Mesendoderm (in vitro differentiated cells): ENCODE measurements at regions not wholly inside any gene's neighbourhood (a gene's known extent, or its start where the extent isn't known, plus 50 kb on each side); places are given as distances from the start of the nearest gene placed in this dataset.

Experiments used
- DNase-seq: peaks from one replicate; pipeline ENCODE4 v3.0.0; 2013
- H2AK5ac ChIP-seq: 2 replicates; pipeline ENCODE4 v1.6.1; 2013; ENCODE audit warnings: low read length, inconsistent platforms
- H2BK120ac ChIP-seq: 2 replicates; pipeline ENCODE4 v1.6.1; 2013; ENCODE audit warnings: low read depth, mild to moderate bottlenecking, low read length, moderate library complexity, mixed read lengths
- H2BK15ac ChIP-seq: replicated peaks from 2 replicates; pipeline ENCODE4 v1.6.1; 2013; ENCODE audit warnings: low read depth, mild to moderate bottlenecking, moderate library complexity
- H2BK5ac ChIP-seq: 2 replicates; pipeline ENCODE4 v1.6.1; 2013; ENCODE audit warnings: low read length, inconsistent platforms
- H3K18ac ChIP-seq: 2 replicates; pipeline ENCODE4 v1.6.1; 2013; ENCODE audit warnings: mild to moderate bottlenecking, low read length, mixed read lengths
- H3K23ac ChIP-seq: one replicate; pipeline ENCODE4 v1.6.1; 2013; ENCODE audit warnings: low read length
- H3K27ac ChIP-seq: 2 replicates; pipeline ENCODE4 v1.5.1; 2013; ENCODE audit warnings: low read depth, mild to moderate bottlenecking, inconsistent platforms, low read length, moderate library complexity
- H3K27me3 ChIP-seq: 2 replicates; pipeline ENCODE4 v1.6.1; 2013; ENCODE audit warnings: low read length, control low read depth, mild to moderate bottlenecking, inconsistent platforms; ENCODE audit not compliant: insufficient read depth, poor library complexity
- H3K36me3 ChIP-seq: 2 replicates; pipeline ENCODE4 v1.6.1; 2013; ENCODE audit warnings: low read length, inconsistent platforms; ENCODE audit not compliant: control insufficient read depth, insufficient read depth
- H3K4ac ChIP-seq: one replicate; pipeline ENCODE4 v1.6.1; 2013; ENCODE audit warnings: low read depth, mild to moderate bottlenecking, low read length, moderate library complexity
- H3K4me1 ChIP-seq: 2 replicates; pipeline ENCODE4 v1.6.1; 2013; ENCODE audit warnings: low read depth, low read length, inconsistent platforms; ENCODE audit not compliant: control insufficient read depth
- H3K4me2 ChIP-seq: 2 replicates; pipeline ENCODE4 v1.6.1; 2013; ENCODE audit warnings: low read length
- H3K4me3 ChIP-seq: 2 replicates; pipeline ENCODE4 v1.5.1; 2013; ENCODE audit warnings: mild to moderate bottlenecking, low read length
- H3K56ac ChIP-seq: one replicate; pipeline ENCODE4 v1.6.1; 2013; ENCODE audit warnings: low read length
- H3K79me1 ChIP-seq: 2 replicates; pipeline ENCODE4 v1.6.1; 2013; ENCODE audit warnings: low read length, inconsistent platforms
- H3K79me2 ChIP-seq: 2 replicates; pipeline ENCODE4 v1.6.1; 2013; ENCODE audit warnings: mild to moderate bottlenecking, low read length; ENCODE audit not compliant: control insufficient read depth, insufficient read depth
- H3K9ac ChIP-seq: 2 replicates; pipeline ENCODE4 v1.6.1; 2013; ENCODE audit warnings: low read length, inconsistent platforms
- H4K5ac ChIP-seq: one replicate; pipeline ENCODE4 v1.6.1; 2013; ENCODE audit warnings: low read length
- H4K8ac ChIP-seq: one replicate; pipeline ENCODE4 v1.6.1; 2013; ENCODE audit warnings: low read depth, mild to moderate bottlenecking, control low read depth, low read length, moderate library complexity
- WGBS: extraction: QIAGEN DNeasy Blood & Tissue Kit; methylation state at CpG from one replicate; pipeline ENCODE4 v1.1.7; 2013; ENCODE audit warnings: low lambda C conversion rate, missing lambda C conversion rate; ENCODE audit not compliant: insufficient coverage; ENCODE audit errors: extremely low coverage; 5-methylcytosine and 5-hydroxymethylcytosine counted together

DNA sequence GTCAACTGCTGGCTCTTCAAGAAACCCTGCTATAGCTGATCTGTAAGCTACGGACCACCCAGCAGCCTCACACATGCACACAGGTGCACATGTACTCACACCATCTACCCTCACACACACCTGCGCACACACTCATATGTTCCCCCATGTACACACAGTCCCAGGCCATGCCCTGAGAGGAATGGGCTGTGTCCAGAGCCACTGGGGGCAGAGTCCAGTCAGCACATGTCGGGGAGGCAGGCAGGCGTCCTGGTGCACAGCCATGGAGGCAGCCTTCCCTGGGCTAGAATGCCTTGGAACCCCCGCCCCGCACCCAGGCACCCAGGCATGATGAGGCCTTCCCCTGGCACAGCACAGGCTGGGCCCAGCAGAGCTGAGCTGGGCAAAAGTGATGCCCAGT, 58.3 kb upstream of the DLK1 start:
- no peak overlapping the region for H4K8ac ChIP-seq
- no peak overlapping the region for H3K23ac ChIP-seq
- peak overlapping the region; percentile 30 for H2BK5ac ChIP-seq
- no peak overlapping the region for H3K56ac ChIP-seq
- no peak overlapping the region for H2AK5ac ChIP-seq
- no CpG with 5 or more reads among the region's 6 CpGs for WGBS
- peaks cover 4% of the 10 kb centered on the region for H3K4me1 ChIP-seq
- no peak for DNase-seq
- H3K4me2 ChIP-seq: no peak overlapping the region
- no peaks in the 10 kb centered on the region for H3K27me3 ChIP-seq
- H2BK120ac ChIP-seq: no peak overlapping the region
- H3K79me1 ChIP-seq: no peaks in the 10 kb centered on the region
- H3K4me3 ChIP-seq: no peak overlapping the region
- no peaks in the 10 kb centered on the region for H3K36me3 ChIP-seq
- no peak overlapping the region for H3K18ac ChIP-seq
- H4K5ac ChIP-seq: no peak overlapping the region
- H3K79me2 ChIP-seq: no peaks in the 10 kb centered on the region
- no peak overlapping the region for H3K27ac ChIP-seq
- H2BK15ac ChIP-seq: no peak overlapping the region
- no peak overlapping the region for H3K9ac ChIP-seq
- H3K4ac ChIP-seq: no peak overlapping the region

DNA sequence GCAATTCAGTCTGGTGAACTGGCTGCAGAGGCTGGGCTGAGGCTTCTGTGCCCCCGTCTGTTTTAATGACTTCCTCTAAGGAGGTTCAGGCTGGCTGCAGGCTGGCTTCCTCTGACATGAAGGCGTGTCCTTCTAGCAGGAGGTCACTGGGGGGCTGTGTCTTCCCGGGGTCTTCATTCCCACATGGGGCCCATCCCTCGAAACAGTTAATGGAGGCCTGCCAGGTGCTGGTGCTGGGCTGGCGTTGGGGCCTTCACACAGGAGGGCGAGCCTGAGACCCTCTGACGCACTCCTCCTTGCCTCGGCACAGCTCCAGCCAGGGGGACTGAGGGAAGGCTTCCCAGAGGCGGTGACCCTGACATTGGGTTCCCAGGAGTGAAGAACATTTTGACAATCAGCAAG, 57.7 kb upstream of the DLK1 start:
- Histone ChIP-seq H2BK120ac (no peak overlapping the region), H2BK5ac (no peak overlapping the region), H3K36me3 (no peaks in the 10 kb centered on the region), H3K4me3 (no peak overlapping the region), H3K9ac (no peak overlapping the region), H4K5ac (no peak overlapping the region), H3K23ac (peak overlapping the region; percentile 15), H3K18ac (no peak overlapping the region), H3K27me3 (no peaks in the 10 kb centered on the region), H2BK15ac (no peak overlapping the region), H3K56ac (no peak overlapping the region), H3K4me2 (no peak overlapping the region), H3K27ac (no peak overlapping the region), H3K4ac (no peak overlapping the region), H2AK5ac (no peak overlapping the region), H3K79me1 (no peaks in the 10 kb centered on the region), H3K4me1 (peaks cover 8% of the 10 kb centered on the region), H3K79me2 (no peaks in the 10 kb centered on the region), H4K8ac (no peak overlapping the region)
- WGBS: no CpG with 5 or more reads among the region's 9 CpGs
- no peak for DNase-seq

DNA sequence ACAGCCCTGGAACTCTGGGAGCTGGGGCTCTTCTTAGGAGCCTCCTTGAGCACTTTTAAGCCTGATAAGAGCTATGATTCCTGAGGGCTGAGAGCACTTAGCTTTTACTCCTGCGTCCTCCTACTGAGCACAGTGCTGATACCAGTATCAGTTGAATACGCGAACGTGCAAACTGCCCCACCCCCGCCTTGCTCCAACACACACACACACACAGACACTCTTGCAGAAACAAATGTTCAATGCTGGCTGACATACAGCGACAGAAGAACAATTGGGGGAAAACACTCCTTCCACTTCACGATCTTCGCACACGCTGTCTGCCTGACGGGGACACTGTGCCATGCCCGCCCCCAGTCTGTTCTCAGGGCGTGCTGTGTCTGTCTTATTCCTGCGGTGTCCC, 57.2 kb upstream of the DLK1 start:
- DNase-seq: peak; percentile 71
- Histone ChIP-seq H4K5ac (no peak overlapping the region), H3K79me1 (no peaks in the 10 kb centered on the region), H2BK5ac (no peak overlapping the region), H3K9ac (no peak overlapping the region), H2BK120ac (no peak overlapping the region), H3K27ac (no peak overlapping the region), H3K4me3 (no peak overlapping the region), H4K8ac (no peak overlapping the region), H3K79me2 (no peaks in the 10 kb centered on the region), H3K4me1 (peaks cover 8% of the 10 kb centered on the region), H3K18ac (no peak overlapping the region), H2BK15ac (no peak overlapping the region), H3K56ac (no peak overlapping the region), H3K36me3 (no peaks in the 10 kb centered on the region), H3K4ac (no peak overlapping the region), H3K23ac (no peak overlapping the region), H3K4me2 (no peak overlapping the region), H2AK5ac (no peak overlapping the region), H3K27me3 (no peaks in the 10 kb centered on the region)
- WGBS: no CpG with 5 or more reads among the region's 13 CpGs

DNA sequence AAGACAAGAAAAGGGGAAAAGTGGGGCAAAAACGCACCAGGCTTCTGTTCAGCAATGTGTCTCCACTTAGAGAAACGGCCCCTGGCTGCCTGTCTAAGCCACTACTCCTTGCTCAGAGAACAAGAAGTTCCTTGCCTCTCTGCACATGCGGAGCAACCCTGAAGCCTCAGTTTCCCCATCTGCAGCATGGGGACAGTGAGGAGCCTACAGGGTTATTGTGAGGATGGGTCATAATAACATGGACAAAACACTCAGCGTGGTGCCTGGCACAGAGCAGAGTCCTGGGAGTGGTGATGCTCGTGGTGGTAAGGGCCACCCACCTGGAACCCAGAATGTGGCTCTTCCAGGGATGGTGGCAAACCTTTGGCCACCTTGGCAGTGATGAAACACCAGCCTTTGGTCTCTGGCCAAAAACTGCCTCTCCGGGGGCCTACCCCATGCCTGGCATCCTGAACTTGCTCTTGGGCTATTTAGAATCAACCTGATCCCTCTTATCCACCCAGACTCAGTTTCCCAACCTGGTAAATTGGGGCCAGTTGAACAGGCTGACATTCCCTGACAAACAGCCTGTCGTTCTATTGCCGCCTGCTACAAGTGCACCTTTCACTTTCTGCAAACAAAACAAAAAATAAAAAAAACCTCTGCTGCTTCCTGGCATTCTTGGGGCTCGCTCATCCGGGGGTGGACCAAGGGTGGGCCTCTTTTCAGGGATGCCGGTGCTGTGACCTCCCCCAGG, 56.5 kb upstream of the DLK1 start:
- no peak overlapping the region for H3K23ac ChIP-seq
- no peak overlapping the region for H3K9ac ChIP-seq
- H3K4me3 ChIP-seq: no peak overlapping the region
- no peaks in the 10 kb centered on the region for H3K79me2 ChIP-seq
- H2AK5ac ChIP-seq: no peak overlapping the region
- no peak overlapping the region for H3K27ac ChIP-seq
- no CpG with 5 or more reads among the region's 11 CpGs for WGBS
- no peak overlapping the region for H3K4ac ChIP-seq
- no peak overlapping the region for H3K18ac ChIP-seq
- no peak overlapping the region for H2BK120ac ChIP-seq
- H2BK5ac ChIP-seq: no peak overlapping the region
- H3K4me1 ChIP-seq: peaks cover 8% of the 10 kb centered on the region
- H4K5ac ChIP-seq: no peak overlapping the region
- H3K56ac ChIP-seq: no peak overlapping the region
- H4K8ac ChIP-seq: no peak overlapping the region
- H3K4me2 ChIP-seq: no peak overlapping the region
- H3K27me3 ChIP-seq: no peaks in the 10 kb centered on the region
- no peaks in the 10 kb centered on the region for H3K36me3 ChIP-seq
- no peak for DNase-seq
- no peak overlapping the region for H2BK15ac ChIP-seq
- no peaks in the 10 kb centered on the region for H3K79me1 ChIP-seq

DNA sequence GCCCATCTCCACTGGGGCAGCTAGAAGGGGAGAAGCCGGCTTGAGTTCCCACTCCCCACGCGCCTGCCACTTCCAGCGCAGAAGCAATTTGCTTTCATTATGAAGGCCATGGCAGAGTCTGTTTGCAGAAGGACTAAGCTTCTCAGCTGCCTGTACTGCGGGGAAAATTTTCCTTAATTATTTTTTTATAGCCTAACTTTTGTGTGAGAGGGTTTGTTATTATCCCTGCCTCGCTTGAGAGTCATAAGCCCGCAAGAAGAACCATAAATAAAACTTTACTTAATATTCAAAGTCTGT, 56.0 kb upstream of the DLK1 start:
- H3K56ac ChIP-seq: no peak overlapping the region
- peaks cover 8% of the 10 kb centered on the region for H3K4me1 ChIP-seq
- no peak overlapping the region for H3K9ac ChIP-seq
- H2BK120ac ChIP-seq: no peak overlapping the region
- no peak overlapping the region for H4K8ac ChIP-seq
- WGBS: no CpG with 5 or more reads among the region's 7 CpGs
- no peaks in the 10 kb centered on the region for H3K79me2 ChIP-seq
- no peak overlapping the region for H2BK5ac ChIP-seq
- no peak overlapping the region for H3K4me2 ChIP-seq
- H3K4me3 ChIP-seq: no peak overlapping the region
- H2BK15ac ChIP-seq: no peak overlapping the region
- H3K27me3 ChIP-seq: no peaks in the 10 kb centered on the region
- H3K18ac ChIP-seq: no peak overlapping the region
- H3K4ac ChIP-seq: no peak overlapping the region
- H3K36me3 ChIP-seq: no peaks in the 10 kb centered on the region
- no peak overlapping the region for H4K5ac ChIP-seq
- H2AK5ac ChIP-seq: no peak overlapping the region
- no peak overlapping the region for H3K23ac ChIP-seq
- no peaks in the 10 kb centered on the region for H3K79me1 ChIP-seq
- DNase-seq: no peak
- no peak overlapping the region for H3K27ac ChIP-seq

DNA sequence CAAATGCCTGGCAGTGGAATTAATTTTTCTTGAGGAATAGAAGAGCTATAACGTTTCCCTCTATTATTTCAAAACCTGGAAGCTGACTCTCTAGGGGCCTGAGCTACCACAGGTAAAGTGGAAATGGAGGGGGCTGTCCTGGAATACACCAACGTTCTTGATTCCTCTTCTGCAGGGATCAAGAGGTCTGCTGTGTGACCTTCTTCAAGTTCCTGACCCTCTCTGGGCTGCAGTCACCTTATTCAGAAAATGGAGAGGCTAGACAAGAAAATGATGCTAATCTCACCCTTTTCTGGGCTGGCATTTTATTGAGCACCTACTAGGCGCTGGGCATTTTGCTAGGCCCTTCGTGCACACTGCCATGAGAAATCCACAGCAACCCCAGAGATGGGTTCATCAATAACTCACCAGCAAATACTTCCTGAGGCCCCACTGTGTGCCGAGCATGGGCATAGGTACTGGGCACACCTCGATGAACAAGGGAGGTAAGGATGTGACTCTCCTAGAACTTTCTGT, 55.2 kb upstream of the DLK1 start:
- Histone ChIP-seq H2BK120ac (no peak overlapping the region), H2AK5ac (no peak overlapping the region), H3K23ac (no peak overlapping the region), H4K5ac (no peak overlapping the region), H4K8ac (no peak overlapping the region), H3K79me2 (no peaks in the 10 kb centered on the region), H3K56ac (no peak overlapping the region), H3K4me1 (peaks cover 8% of the 10 kb centered on the region), H3K4ac (no peak overlapping the region), H3K27me3 (no peaks in the 10 kb centered on the region), H3K4me2 (no peak overlapping the region), H3K36me3 (no peaks in the 10 kb centered on the region), H3K9ac (no peak overlapping the region), H2BK5ac (no peak overlapping the region), H3K4me3 (no peak overlapping the region), H3K18ac (no peak overlapping the region), H3K79me1 (no peaks in the 10 kb centered on the region), H3K27ac (no peak overlapping the region), H2BK15ac (no peak overlapping the region)
- no peak for DNase-seq
- no CpG with 5 or more reads among the region's 6 CpGs for whole genome bisulfite sequencing
